GM12864 (cell line): ENCODE measurements at regions not wholly inside any gene's neighbourhood (a gene's known extent, or its start where the extent isn't known, plus 50 kb on each side); places are given as distances from the start of the nearest gene placed in this dataset.

ENCODE experiments used
- DNase-seq: peaks from one replicate; pipeline ENCODE4 v3.0.0-alpha.2; 2011; ENCODE audit warnings: low read depth
- H3K4me3 ChIP-seq: 2 replicates; pipeline ENCODE4 v1.5.1; 2011; ENCODE audit warnings: mild to moderate bottlenecking, low read depth, low read length, control low read depth
- TF ChIP-seq, protein P1 (sequence below): IDR thresholded peaks from 2 replicates; pipeline ENCODE4 v1.5.1; 2011; ENCODE audit warnings: low read depth, mild to moderate bottlenecking, moderate library complexity, low read length, control low read depth, inconsistent platforms; ENCODE audit errors: missing control alignments

DNA sequence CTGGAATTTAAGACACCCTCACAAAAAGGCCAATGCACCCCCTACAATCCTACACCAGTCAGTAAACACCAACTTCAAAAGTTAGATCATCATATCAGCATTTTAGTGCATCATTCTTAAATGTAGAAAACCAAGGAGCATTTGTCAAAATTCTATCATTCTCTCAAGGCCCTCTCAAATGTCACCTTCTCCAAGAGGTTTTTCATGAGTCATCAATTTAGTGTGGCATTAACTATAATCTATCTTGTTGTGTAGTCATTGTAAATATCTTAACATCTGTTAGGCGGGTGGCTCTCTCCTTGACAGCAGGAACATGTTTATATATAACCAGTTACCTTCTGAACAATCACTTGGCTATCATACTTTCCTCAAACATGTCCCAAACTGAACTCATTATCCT lies 62.1 kb upstream of the G2E3 start:
- no peak overlapping the region for H3K4me3 ChIP-seq
- TF ChIP-seq, protein P1, sequence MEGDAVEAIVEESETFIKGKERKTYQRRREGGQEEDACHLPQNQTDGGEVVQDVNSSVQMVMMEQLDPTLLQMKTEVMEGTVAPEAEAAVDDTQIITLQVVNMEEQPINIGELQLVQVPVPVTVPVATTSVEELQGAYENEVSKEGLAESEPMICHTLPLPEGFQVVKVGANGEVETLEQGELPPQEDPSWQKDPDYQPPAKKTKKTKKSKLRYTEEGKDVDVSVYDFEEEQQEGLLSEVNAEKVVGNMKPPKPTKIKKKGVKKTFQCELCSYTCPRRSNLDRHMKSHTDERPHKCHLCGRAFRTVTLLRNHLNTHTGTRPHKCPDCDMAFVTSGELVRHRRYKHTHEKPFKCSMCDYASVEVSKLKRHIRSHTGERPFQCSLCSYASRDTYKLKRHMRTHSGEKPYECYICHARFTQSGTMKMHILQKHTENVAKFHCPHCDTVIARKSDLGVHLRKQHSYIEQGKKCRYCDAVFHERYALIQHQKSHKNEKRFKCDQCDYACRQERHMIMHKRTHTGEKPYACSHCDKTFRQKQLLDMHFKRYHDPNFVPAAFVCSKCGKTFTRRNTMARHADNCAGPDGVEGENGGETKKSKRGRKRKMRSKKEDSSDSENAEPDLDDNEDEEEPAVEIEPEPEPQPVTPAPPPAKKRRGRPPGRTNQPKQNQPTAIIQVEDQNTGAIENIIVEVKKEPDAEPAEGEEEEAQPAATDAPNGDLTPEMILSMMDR = no peak
- DNase-seq = no peak

DNA sequence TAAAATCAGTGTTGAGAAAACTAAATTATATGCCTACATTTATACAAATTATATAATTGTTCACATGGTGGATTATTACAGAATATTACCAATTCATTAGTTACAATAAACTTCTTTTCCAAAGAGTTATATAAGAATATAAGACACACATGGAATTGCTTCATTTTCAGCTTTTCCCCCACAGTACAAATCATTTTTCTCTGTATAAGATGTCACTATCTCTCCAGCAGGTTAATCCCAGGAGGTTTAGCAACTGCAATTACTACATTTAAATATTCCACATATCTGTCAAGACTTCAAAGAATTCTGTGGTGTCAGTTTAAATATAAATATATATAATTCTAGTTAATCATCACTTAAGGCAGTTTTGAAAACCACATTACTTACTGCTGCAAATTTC lies 59.6 kb upstream of the G2E3 start:
- DNase-seq = no peak
- TF ChIP-seq, protein P1 = no peak
- H3K4me3 ChIP-seq = no peak overlapping the region

DNA sequence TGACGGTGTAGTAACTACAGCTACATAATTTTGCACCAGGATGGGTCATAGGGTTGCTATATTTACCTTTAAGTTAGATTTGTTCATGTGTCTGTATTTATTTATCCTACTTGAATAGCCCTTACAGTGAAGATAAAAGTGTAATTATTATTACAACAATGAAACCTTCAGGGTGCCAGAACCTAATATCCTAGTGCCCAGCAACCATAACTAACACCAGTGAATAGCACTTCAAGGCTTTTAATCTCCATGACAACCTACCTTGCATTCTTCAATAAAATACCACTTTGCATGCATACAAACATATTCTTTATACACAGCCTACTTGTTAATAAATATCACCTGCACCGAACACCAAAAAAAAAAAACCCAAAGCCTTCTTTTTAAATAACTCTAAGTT lies 58.7 kb upstream of the G2E3 start:
- no peak overlapping the region for H3K4me3 ChIP-seq
- no peak for DNase-seq
- TF ChIP-seq, protein P1 = no peak

DNA sequence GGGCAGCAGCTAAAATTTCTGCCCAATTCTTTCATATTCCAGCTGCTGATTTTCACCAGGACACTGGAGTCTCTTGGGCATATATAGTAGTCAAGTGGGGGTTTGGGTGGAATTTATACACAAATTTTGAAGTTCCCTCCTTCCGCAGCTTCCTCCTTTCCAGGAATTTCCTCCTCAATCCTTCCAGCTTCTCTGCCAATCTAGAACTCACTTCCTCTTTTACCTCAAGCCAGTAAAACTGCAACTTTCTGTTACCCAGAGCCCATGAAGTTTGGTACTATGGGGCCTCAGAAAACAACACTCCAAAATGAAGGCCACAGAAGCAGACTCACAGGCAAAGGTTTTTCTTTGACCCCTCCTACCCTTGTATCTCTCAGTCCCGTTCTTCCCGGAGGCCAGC lies 51.7 kb upstream of the G2E3 start:
- no peak overlapping the region for H3K4me3 ChIP-seq
- TF ChIP-seq, protein P1 = no peak
- DNase-seq = no peak
